ENCODE measurements at regions not wholly inside any gene's neighbourhood (a gene's known extent, or its start where the extent isn't known, plus 50 kb on each side); places are given as distances from the start of the nearest gene placed in this dataset.

GRCh38 chr10:121104476-121105111, 253.4 kb downstream of the WDR11 start:
- DNase-seq = no peak
- TF ChIP-seq CTCF (conservative IDR thresholded peaks at IDR 0.05) = no peak
- Mint-ChIP-seq H3K9me3 (peaks cover 3% of the 10 kb centered on the region), H3K4me3 (no peak overlapping the region), H3K36me3 (ENCODE audit: low read depth) (no peaks in the 10 kb centered on the region), H3K27ac (no peak overlapping the region), H3K4me1 (peaks cover 20% of the 10 kb centered on the region), H3K27me3 (ENCODE audit: insufficient read depth) (peaks cover 1% of the 10 kb centered on the region)
- Histone ChIP-seq H3K27me3 (ENCODE audit: control insufficient read depth, insufficient read depth, low read length, poor library complexity, severe bottlenecking) (no peaks in the 10 kb centered on the region), H3K9me3 (ENCODE audit: control insufficient read depth, low read length) (no peaks in the 10 kb centered on the region), H3K9ac (ENCODE audit: extremely low read depth, low read length, poor library complexity, severe bottlenecking) (no peak overlapping the region), H3K4me3 (ENCODE audit: low read length) (no peak overlapping the region), H3K27ac (ENCODE audit: low read depth, low read length) (no peak overlapping the region), H3K36me3 (ENCODE audit: control insufficient read depth, insufficient read depth, low read length) (no peaks in the 10 kb centered on the region), H3K4me1 (ENCODE audit: control insufficient read depth, insufficient read depth, low read length) (peaks cover 8% of the 10 kb centered on the region)
- 95 to 100% methylated on average over 1 of the region's 1 CpG for WGBS, 2 experiments (ENCODE audit: insufficient coverage in 1 of 2, insufficient read length in 1 of 2)

GRCh38 chr10:121106611-121107010, 255.4 kb downstream of the WDR11 start:
- H3K4me3 Mint-ChIP-seq = no peak overlapping the region
- no peaks in the 10 kb centered on the region for H3K9me3 Mint-ChIP-seq
- no peaks in the 10 kb centered on the region for H3K9me3 ChIP-seq (ENCODE audit: control insufficient read depth, low read length)
- H3K27ac Mint-ChIP-seq = no peak overlapping the region
- peaks cover 6% of the 10 kb centered on the region for H3K27me3 Mint-ChIP-seq (ENCODE audit: insufficient read depth)
- DNase-seq = no peak
- no peaks in the 10 kb centered on the region for H3K36me3 ChIP-seq (ENCODE audit: control insufficient read depth, insufficient read depth, low read length)
- no peaks in the 10 kb centered on the region for H3K36me3 Mint-ChIP-seq (ENCODE audit: low read depth)
- H3K27me3 ChIP-seq (ENCODE audit: control insufficient read depth, insufficient read depth, low read length, poor library complexity, severe bottlenecking) = no peaks in the 10 kb centered on the region
- WGBS, 2 experiments (ENCODE audit: insufficient coverage in 1 of 2, insufficient read length in 1 of 2) = 92 to 93% methylated on average over 4 of the region's 4 CpGs
- H3K27ac ChIP-seq (ENCODE audit: low read depth, low read length) = no peak overlapping the region
- H3K4me1 Mint-ChIP-seq = peaks cover 16% of the 10 kb centered on the region
- H3K4me3 ChIP-seq (ENCODE audit: low read length) = no peak overlapping the region
- TF ChIP-seq CTCF (conservative IDR thresholded peaks at IDR 0.05) = no peak
- no peak overlapping the region for H3K9ac ChIP-seq (ENCODE audit: extremely low read depth, low read length, poor library complexity, severe bottlenecking)
- peaks cover 4% of the 10 kb centered on the region for H3K4me1 ChIP-seq (ENCODE audit: control insufficient read depth, insufficient read depth, low read length)

GRCh38 chr10:121108051-121108450, 256.9 kb downstream of the WDR11 start:
- Mint-ChIP-seq H3K27me3 (ENCODE audit: insufficient read depth) (peaks cover 6% of the 10 kb centered on the region), H3K9me3 (no peaks in the 10 kb centered on the region), H3K4me1 (peaks cover 24% of the 10 kb centered on the region), H3K36me3 (ENCODE audit: low read depth) (no peaks in the 10 kb centered on the region), H3K4me3 (no peak overlapping the region), H3K27ac (no peak overlapping the region)
- no peak overlapping the region for H3K4me3 ChIP-seq (ENCODE audit: low read length)
- H3K27ac ChIP-seq (ENCODE audit: low read depth, low read length) = no peak overlapping the region
- H3K9ac ChIP-seq (ENCODE audit: extremely low read depth, low read length, poor library complexity, severe bottlenecking) = no peak overlapping the region
- H3K4me1 ChIP-seq (ENCODE audit: control insufficient read depth, insufficient read depth, low read length) = peaks cover 9% of the 10 kb centered on the region
- no peaks in the 10 kb centered on the region for H3K27me3 ChIP-seq (ENCODE audit: control insufficient read depth, insufficient read depth, low read length, poor library complexity, severe bottlenecking)
- 98 to 100% methylated on average over 3 of the region's 3 CpGs for WGBS, 2 experiments (ENCODE audit: insufficient coverage in 1 of 2, insufficient read length in 1 of 2)
- no peak for TF ChIP-seq CTCF (conservative IDR thresholded peaks at IDR 0.05)
- H3K9me3 ChIP-seq (ENCODE audit: control insufficient read depth, low read length) = no peaks in the 10 kb centered on the region
- H3K36me3 ChIP-seq (ENCODE audit: control insufficient read depth, insufficient read depth, low read length) = no peaks in the 10 kb centered on the region
- DNase-seq = no peak
